Nephron progenitor cell (in vitro differentiated cells): ENCODE measurements at regions not wholly inside any gene's neighbourhood (a gene's known extent, or its start where the extent isn't known, plus 50 kb on each side); places are given as distances from the start of the nearest gene placed in this dataset.

Source experiments
- DNase-seq: peaks from one replicate; pipeline ENCODE4 v3.0.0; 2021
- H3K27ac Mint-ChIP-seq: 2 replicates; pipeline ENCODE4 v1.8.0; 2021; ENCODE audit warnings: mild to moderate bottlenecking, moderate library complexity, mixed read lengths
- H3K27me3 Mint-ChIP-seq: 2 replicates; pipeline ENCODE4 v1.8.0; 2021; ENCODE audit warnings: mild to moderate bottlenecking, low read depth, mixed read lengths; ENCODE audit not compliant: poor library complexity
- H3K36me3 Mint-ChIP-seq: 2 replicates; pipeline ENCODE4 v1.8.0; 2021; ENCODE audit warnings: low read depth, mixed read lengths
- H3K4me1 Mint-ChIP-seq: 2 replicates; pipeline ENCODE4 v1.8.0; 2021; ENCODE audit warnings: mixed read lengths
- H3K4me3 Mint-ChIP-seq: 2 replicates; pipeline ENCODE4 v1.8.0; 2021; ENCODE audit warnings: mild to moderate bottlenecking, moderate library complexity, mixed read lengths
- H3K9me3 Mint-ChIP-seq: 2 replicates; pipeline ENCODE4 v1.8.0; 2021; ENCODE audit warnings: mild to moderate bottlenecking, moderate library complexity, mixed read lengths
- CTCF ChIP-seq: fragments of 200-600 bp; sonication (generic); IDR thresholded peaks from 2 replicates; pipeline ENCODE4 v1.5.0; 2021; ENCODE audit warnings: antibody characterized with exemption

- Mint-ChIP-seq H3K27ac (no peak overlapping the region), H3K4me1 (peaks cover 22% of the 10 kb centered on the region), H3K27me3 (no peaks in the 10 kb centered on the region), H3K4me3 (no peak overlapping the region), H3K9me3 (peaks cover 33% of the 10 kb centered on the region), H3K36me3 (peaks cover 36% of the 10 kb centered on the region)
- no peak for DNase-seq
- no peak for TF ChIP-seq CTCF
Measured at GRCh38 chr12:43277651-43278540, 274.1 kb downstream of the ADAMTS20 start.

GRCh38 chr12:43273467-43273866 is 278.5 kb downstream of the ADAMTS20 start:
- Mint-ChIP-seq H3K9me3 (peaks cover 27% of the 10 kb centered on the region), H3K36me3 (peaks cover 26% of the 10 kb centered on the region), H3K27me3 (no peaks in the 10 kb centered on the region), H3K4me1 (no peaks in the 10 kb centered on the region), H3K4me3 (no peak overlapping the region), H3K27ac (no peak overlapping the region)
- TF ChIP-seq CTCF = no peak
- no peak for DNase-seq

GRCh38 chr12:43271659-43272058 is 280.3 kb downstream of the ADAMTS20 start:
- DNase-seq = no peak
- H3K4me3 Mint-ChIP-seq = no peak overlapping the region
- peaks cover 20% of the 10 kb centered on the region for H3K36me3 Mint-ChIP-seq
- TF ChIP-seq CTCF = no peak
- H3K27ac Mint-ChIP-seq = no peak overlapping the region
- H3K27me3 Mint-ChIP-seq = no peaks in the 10 kb centered on the region
- H3K9me3 Mint-ChIP-seq = peaks cover 21% of the 10 kb centered on the region
- H3K4me1 Mint-ChIP-seq = no peaks in the 10 kb centered on the region

- Mint-ChIP-seq H3K27ac (no peak overlapping the region), H3K27me3 (no peaks in the 10 kb centered on the region)
Measured at GRCh38 chr12:43267818-43268217, 284.2 kb downstream of the ADAMTS20 start.

GRCh38 chr12:43261701-43262100 is 290.3 kb downstream of the ADAMTS20 start:
- Mint-ChIP-seq H3K4me1 (no peaks in the 10 kb centered on the region), H3K27ac (no peak overlapping the region), H3K4me3 (no peak overlapping the region), H3K9me3 (peaks cover 16% of the 10 kb centered on the region), H3K36me3 (no peaks in the 10 kb centered on the region), H3K27me3 (no peaks in the 10 kb centered on the region)
- TF ChIP-seq CTCF = no peak
- DNase-seq = no peak

More at GRCh38 chr12:43267818-43268217, 284.2 kb downstream of the ADAMTS20 start:
- no peak for TF ChIP-seq CTCF
- DNase-seq = no peak
- H3K4me1 Mint-ChIP-seq = no peaks in the 10 kb centered on the region
- H3K36me3 Mint-ChIP-seq = no peaks in the 10 kb centered on the region
- no peak overlapping the region for H3K4me3 Mint-ChIP-seq
- peaks cover 16% of the 10 kb centered on the region for H3K9me3 Mint-ChIP-seq
